ENCODE measurements at regions not wholly inside any gene's neighbourhood (a gene's known extent, or its start where the extent isn't known, plus 50 kb on each side); places are given as distances from the start of the nearest gene placed in this dataset.
A peak's percentile ranks its signal among the peaks of the same experiment; 100 is the strongest.

GRCh38 chr5:3322642-3323041 lies 273.0 kb upstream of the IRX1 start:
- DNase-seq (ENCODE audit: low read depth): no peak
- TF ChIP-seq CTCF (IDR thresholded peaks at IDR 0.05; ENCODE audit: low read depth, low read length, missing control alignments): no peak
- H3K4me3 ChIP-seq (ENCODE audit: low read depth, low read length): no peak overlapping the region
- in situ Hi-C loops (cut with HindIII; ENCODE audit: low sequenced_read_pairs): loop anchor here (25.0 kb wide), 1 partner anchor 585 kb away; no protein-coding TSS in a partner anchor

DNA sequence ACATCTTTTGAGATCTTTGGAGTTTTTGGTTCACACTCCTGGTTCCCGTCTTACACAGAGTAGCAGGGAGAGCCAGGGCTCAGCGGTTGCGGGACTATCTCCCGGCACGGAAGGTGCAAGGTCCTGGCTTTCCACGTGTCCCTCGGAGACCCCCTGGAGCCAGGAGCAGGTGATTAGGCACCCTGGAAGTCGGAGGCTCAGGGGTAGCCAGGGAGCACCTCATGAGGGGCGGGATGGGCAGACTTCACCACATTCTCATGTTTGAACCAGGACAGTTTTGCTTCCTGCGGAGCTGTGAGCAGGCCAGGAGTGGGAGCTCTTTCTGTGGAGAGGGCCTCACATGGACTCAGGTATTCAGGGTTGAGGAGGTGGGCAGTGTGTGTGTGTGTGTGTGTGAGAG lies 273.7 kb upstream of the IRX1 start:
- no peak for TF ChIP-seq CTCF (IDR thresholded peaks at IDR 0.05; ENCODE audit: low read depth, low read length, missing control alignments)
- in situ Hi-C loops (cut with HindIII; ENCODE audit: low sequenced_read_pairs): loop anchor here (25.0 kb wide), 1 partner anchor 585 kb away; no protein-coding TSS in a partner anchor
- DNase-seq (ENCODE audit: low read depth): no peak
- H3K4me3 ChIP-seq (ENCODE audit: low read depth, low read length): no peak overlapping the region

DNA sequence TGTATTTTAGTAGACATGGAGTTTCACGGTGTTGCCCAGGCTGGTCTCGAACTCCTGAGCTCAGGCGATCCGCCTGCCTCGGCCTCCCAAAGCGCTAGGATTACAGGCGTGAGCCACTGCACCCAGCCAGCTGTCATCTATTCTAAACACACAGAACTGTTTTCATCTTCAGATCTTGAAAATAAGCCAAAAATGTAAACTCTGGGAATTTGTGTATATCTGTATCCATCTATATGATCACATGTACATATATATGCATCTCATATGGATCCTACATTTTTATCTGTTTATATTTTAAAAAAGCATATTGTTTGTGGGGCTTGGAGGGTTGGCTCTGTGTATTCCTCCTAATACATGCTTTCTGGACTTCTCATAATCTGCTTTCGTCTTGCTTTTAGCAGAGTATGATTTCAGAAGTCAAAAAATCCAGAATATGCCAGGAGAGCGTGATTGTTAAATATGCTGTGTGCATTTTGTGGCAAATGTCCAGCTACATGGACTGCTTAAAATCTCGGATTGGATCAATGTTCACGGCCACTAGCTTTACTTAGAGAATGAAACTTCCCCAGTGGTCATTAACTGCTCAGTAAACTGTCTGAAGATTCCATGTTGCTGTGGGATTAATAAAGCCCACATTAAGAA lies 274.4 kb upstream of the IRX1 start:
- TF ChIP-seq CTCF (IDR thresholded peaks at IDR 0.05; ENCODE audit: low read depth, low read length, missing control alignments): no peak
- DNase-seq (ENCODE audit: low read depth): no peak
- in situ Hi-C loops (cut with HindIII; ENCODE audit: low sequenced_read_pairs): loop anchor here (25.0 kb wide), 1 partner anchor 584 kb away; no protein-coding TSS in a partner anchor
- no peak overlapping the region for H3K4me3 ChIP-seq (ENCODE audit: low read depth, low read length)

- in situ Hi-C loops (cut with HindIII; ENCODE audit: low sequenced_read_pairs): loop anchor here (25.0 kb wide), 1 partner anchor 583 kb away; no protein-coding TSS in a partner anchor
- H3K4me3 ChIP-seq (ENCODE audit: low read depth, low read length): no peak overlapping the region
- DNase-seq (ENCODE audit: low read depth): peak; percentile 76
- TF ChIP-seq CTCF (IDR thresholded peaks at IDR 0.05; ENCODE audit: low read depth, low read length, missing control alignments): no peak
Measured at GRCh38 chr5:3320317-3320875, 275.2 kb upstream of the IRX1 start.

DNA sequence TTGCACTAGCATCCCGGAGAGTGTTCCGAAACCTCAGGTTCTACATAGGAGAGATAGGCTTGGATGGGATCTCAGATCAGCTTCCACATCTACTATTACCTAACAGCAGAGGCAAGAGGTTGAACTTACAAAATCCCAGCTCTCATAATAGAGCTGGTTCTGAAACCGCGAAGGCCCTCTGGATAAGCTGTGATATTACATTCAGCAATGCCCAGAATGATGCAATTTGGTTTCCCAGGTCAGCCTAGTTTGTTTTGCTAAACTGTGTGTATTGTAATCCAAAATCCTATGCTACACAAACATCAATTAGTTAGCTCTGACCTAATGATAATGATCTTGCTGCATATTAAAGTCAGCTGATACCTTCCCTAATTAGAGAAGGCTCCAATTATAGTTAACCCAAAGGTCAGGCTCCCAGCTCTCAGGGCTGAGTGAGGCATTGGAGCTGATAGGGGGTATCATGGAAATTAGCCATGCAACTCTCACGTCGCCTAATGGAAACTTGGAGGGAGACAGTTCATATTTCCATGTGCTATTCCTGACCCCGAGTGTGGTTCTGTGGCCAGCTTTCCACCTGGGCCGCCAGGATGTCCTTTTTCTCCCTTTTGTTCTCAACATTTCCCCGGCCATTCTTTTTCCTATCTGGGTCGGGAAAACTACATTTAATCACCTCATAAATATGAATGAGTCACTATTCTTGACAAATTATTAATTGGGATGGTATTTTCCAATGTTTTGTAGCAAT lies 278.4 kb upstream of the IRX1 start:
- no peak overlapping the region for H3K4me3 ChIP-seq (ENCODE audit: low read depth, low read length)
- TF ChIP-seq CTCF (IDR thresholded peaks at IDR 0.05; ENCODE audit: low read depth, low read length, missing control alignments): no peak
- DNase-seq (ENCODE audit: low read depth): no peak
- in situ Hi-C loops (cut with HindIII; ENCODE audit: low sequenced_read_pairs): loop anchor here (25.0 kb wide), 1 partner anchor 580 kb away; no protein-coding TSS in a partner anchor

- H3K4me3 ChIP-seq (ENCODE audit: low read depth, low read length): no peak overlapping the region
- no peak for TF ChIP-seq CTCF (IDR thresholded peaks at IDR 0.05; ENCODE audit: low read depth, low read length, missing control alignments)
- DNase-seq (ENCODE audit: low read depth): no peak
- in situ Hi-C loops (cut with HindIII; ENCODE audit: low sequenced_read_pairs): loop anchor here (25.0 kb wide), 1 partner anchor 576 kb away; no protein-coding TSS in a partner anchor
Measured at GRCh38 chr5:3313569-3313968, 282.1 kb upstream of the IRX1 start.

Measured in astrocyte of the cerebellum (primary cell).